Testis (tissue), 2 donors: ENCODE measurements at regions not wholly inside any gene's neighbourhood (a gene's known extent, or its start where the extent isn't known, plus 50 kb on each side); places are given as distances from the start of the nearest gene placed in this dataset.

Experiments
- POLR2A ChIP-seq: fragments of 450-650 bp; IDR thresholded peaks from one replicate; pipeline ENCODE4 v1.6.1; 2017; ENCODE audit warnings: antibody characterized with exemption, mild to moderate bottlenecking, moderate library complexity
- TF ChIP-seq, protein P1 (sequence below), 3 experiments: fragments of 450-650 bp in 2 of 3; fragments of 200-600 bp in 1 of 3; sonication (generic) in 1 of 3; IDR thresholded peaks; one replicate each; pipeline ENCODE4 v1.5.1; 2016 to 2019; ENCODE audit warnings: antibody characterized with exemption in 3 of 3, mild to moderate bottlenecking in 2 of 3, moderate library complexity in 1 of 3

DNA sequence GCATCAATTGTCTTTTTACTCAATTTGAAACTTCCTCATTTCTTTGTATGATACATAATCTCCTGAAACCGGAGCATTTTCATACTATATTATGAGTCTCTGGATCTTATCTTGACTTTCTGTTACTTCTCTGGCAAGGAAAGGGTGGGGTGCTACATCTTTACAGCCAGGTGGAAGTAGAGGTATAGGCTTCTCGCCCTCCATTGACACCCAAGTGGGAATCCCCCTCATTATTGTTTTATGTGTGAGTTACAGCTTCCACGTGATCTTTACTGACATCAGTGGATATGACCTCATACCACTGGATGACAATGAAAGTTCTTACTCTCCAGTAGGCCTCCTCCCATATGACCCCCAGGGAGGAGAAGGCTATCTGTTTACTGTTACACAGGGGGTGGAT is 262.1 kb upstream of the DACH1 start:
- TF ChIP-seq, protein P1, sequence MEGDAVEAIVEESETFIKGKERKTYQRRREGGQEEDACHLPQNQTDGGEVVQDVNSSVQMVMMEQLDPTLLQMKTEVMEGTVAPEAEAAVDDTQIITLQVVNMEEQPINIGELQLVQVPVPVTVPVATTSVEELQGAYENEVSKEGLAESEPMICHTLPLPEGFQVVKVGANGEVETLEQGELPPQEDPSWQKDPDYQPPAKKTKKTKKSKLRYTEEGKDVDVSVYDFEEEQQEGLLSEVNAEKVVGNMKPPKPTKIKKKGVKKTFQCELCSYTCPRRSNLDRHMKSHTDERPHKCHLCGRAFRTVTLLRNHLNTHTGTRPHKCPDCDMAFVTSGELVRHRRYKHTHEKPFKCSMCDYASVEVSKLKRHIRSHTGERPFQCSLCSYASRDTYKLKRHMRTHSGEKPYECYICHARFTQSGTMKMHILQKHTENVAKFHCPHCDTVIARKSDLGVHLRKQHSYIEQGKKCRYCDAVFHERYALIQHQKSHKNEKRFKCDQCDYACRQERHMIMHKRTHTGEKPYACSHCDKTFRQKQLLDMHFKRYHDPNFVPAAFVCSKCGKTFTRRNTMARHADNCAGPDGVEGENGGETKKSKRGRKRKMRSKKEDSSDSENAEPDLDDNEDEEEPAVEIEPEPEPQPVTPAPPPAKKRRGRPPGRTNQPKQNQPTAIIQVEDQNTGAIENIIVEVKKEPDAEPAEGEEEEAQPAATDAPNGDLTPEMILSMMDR (IDR thresholded peaks at IDR 0.05) = no peak
- TF ChIP-seq POLR2A = no peak
